PC-3 (cell line): ENCODE measurements at regions not wholly inside any gene's neighbourhood (a gene's known extent, or its start where the extent isn't known, plus 50 kb on each side); places are given as distances from the start of the nearest gene placed in this dataset.

Experiments used
- CTCF ChIP-seq: fragments of 300-600 bp; sonication (generic); conservative IDR thresholded peaks from 2 replicates; pipeline ENCODE4 v1.5.1; 2017; ENCODE audit warnings: antibody characterized with exemption, low read depth, mild to moderate bottlenecking, low read length
- EZH2 ChIP-seq: fragments of 300-600 bp; sonication (generic); IDR thresholded peaks from one replicate; pipeline ENCODE4 v1.6.1; 2017; ENCODE audit warnings: antibody characterized with exemption, mild to moderate bottlenecking, low read length; ENCODE audit not compliant: unreplicated experiment
- EZH2phosphoT487 ChIP-seq: fragments of 300-600 bp; sonication (generic); IDR thresholded peaks from 2 replicates; pipeline ENCODE4 v1.6.1; 2018; ENCODE audit warnings: mild to moderate bottlenecking, antibody characterized with exemption, low read length, borderline replicate concordance

DNA sequence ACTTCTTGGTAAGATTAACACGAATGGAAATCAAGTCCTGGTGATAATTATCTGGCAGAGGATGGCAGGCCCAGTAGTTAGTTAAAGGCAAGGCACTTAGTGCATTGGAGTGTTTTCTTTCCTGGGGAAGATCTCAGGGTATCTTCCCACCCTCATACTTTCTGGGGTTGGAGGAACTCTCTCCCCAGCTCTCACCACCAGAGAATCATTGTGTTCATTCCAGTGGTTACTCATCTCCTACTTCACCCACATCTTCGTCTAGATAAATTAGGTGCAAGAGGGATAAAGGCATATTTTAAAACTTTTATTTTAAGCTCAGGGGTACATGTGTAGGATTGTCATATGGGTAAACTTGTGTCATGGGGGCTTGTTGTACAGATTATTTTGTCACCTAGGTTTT, 67.5 kb upstream of the SH3RF1 start:
- TF ChIP-seq CTCF (no peak), EZH2 (no peak), EZH2phosphoT487 (no peak)
